ENCODE measurements at regions not wholly inside any gene's neighbourhood (a gene's known extent, or its start where the extent isn't known, plus 50 kb on each side); places are given as distances from the start of the nearest gene placed in this dataset.

- DNase-seq (ENCODE audit: low read depth): no peak
These were observed 103.9 kb upstream of the LRP1B start for GRCh38 chr2:142234741-142235140.

GRCh38 chr2:142223309-142223708, 92.5 kb upstream of the LRP1B start:
- DNase-seq (ENCODE audit: low read depth): no peak

DNA sequence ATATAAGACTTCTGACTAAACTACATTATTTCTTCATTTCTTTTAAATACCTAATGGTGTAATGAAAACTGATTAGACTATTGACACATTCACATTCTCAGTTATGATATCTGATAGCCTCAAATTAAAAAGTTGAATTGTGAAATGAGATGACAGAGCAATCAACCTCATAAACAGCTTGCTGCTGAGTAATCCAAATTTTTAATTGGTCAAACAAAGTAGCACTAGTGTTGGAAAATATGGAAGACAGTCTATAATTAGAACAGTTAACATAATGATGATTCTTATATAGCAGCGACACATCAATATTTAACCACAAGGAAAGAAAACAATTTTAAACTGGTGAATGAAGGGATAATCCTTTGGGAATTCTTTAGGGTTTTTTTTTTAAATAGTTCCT, 91.9 kb upstream of the LRP1B start:
- DNase-seq (ENCODE audit: low read depth): no peak

DNA sequence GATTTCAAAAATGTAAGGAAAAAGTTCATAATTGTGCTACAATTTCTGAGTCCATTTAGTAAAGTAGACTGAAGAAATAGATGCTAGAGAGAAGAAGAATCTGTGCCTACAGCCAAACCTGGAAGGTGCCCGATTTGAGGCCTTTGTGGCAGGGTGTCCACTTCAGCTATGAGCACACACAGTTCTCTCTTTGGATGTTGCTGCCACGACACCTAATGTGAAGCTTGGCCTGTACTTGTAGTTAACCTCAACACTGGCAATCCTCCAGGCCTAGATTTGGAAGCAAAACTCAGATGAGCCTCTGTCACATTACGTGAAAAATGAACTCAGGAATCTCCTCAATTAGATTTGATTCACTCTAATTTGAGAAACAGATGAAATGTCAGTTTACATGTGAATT, 90.1 kb upstream of the LRP1B start:
- no peak for DNase-seq (ENCODE audit: low read depth)

- no peak for DNase-seq (ENCODE audit: low read depth)
These were observed 89.4 kb upstream of the LRP1B start for GRCh38 chr2:142220239-142220638.

GRCh38 chr2:142218471-142218870, 87.7 kb upstream of the LRP1B start:
- no peak for DNase-seq (ENCODE audit: low read depth)

GRCh38 chr2:142217804-142218203, 87.0 kb upstream of the LRP1B start:
- DNase-seq (ENCODE audit: low read depth): no peak

DNA sequence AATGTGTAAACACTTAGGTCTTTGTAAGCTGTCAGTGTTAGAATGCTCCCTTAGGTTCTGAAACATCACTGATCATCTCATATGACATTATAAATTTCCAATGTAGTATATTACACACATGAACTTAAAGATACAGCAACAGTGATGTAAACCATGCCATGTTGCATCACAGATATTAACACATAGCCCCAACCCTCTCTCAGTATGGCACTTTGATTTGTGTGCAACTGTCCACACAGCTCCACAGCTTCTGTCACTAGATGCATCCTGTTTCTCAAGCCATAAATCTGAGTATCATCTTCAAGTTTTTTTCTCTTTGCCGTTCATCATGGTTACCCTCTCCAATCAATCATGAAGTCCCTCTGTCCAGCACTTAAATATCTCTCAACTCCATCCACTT, 69.2 kb upstream of the LRP1B start:
- no peak for DNase-seq (ENCODE audit: low read depth)

DNA sequence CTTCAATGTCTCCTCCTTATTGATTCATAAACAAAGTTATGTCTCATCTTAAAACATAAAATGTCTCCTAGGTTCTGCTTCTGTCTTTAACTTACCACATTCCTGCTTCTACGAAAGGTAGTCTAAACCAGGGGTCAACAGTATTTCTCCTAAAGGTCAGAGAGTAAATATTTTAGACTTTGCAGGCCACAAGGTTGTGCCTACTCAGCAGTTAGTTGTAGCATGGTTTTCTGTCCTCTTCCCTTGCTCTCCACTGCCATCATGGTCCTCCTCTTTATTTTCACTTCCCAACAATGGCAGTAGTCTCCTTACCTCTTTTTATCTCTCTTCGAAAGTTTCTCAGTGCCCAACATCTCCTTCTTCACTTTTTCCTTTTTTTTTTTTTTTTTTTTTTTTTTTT, 68.3 kb upstream of the LRP1B start:
- no peak for DNase-seq (ENCODE audit: low read depth)

DNA sequence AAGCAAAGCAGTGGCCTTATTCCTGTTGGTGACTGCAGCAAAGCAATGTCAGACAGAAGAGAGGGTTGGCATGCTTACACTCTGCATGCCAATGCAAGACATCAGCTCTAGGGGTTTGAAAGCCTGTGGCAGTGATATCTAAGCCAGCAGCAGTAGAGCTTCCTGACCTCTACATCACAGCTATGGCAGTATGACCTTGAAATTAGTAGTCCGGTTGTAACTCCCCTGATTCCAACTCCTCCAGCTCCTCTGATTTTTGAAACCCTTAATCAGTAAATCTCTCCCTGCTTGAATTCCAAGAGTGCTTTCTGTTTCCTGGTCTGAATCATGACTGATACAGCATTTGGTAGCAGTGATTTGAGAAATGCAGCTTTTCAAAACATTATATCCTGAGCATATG, 60.0 kb upstream of the LRP1B start:
- no peak for DNase-seq (ENCODE audit: low read depth)

DNA sequence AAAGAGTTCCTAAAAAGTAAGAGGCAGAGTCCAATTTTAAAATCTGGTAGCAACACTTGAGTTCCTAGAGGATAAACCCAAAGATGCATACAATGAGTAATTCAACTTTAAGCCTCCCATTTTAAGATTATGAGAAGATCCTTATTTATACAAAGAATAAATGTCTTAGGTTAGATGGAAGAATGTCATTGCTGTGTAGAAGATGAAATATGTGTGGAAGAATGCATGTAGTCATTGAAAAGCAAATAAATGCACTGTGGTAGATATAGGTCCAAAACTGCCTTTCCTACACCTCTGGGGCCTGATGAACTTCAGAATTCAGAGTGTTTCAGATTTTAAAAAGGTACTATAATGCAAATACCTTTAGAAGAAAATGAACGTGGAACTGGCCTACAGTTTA, 58.7 kb upstream of the LRP1B start:
- no peak for DNase-seq (ENCODE audit: low read depth)

- DNase-seq (ENCODE audit: low read depth): no peak
These were observed 57.7 kb upstream of the LRP1B start for GRCh38 chr2:142188562-142188961.

GRCh38 chr2:142180820-142181533, 50.2 kb upstream of the LRP1B start:
- no peak for DNase-seq (ENCODE audit: low read depth)

Data from GM04504 (cell line).